Smooth muscle cell (in vitro differentiated cells): ENCODE measurements at regions not wholly inside any gene's neighbourhood (a gene's known extent, or its start where the extent isn't known, plus 50 kb on each side); places are given as distances from the start of the nearest gene placed in this dataset.
"Not testable (repeated sequence)": the region's sequence is repeated elsewhere in the genome, so short reads cannot be mapped to it uniquely, and the experiment has no call there.

Experiments
- DNase-seq: peaks from one replicate; lab custom pipeline; 2025; ENCODE audit not compliant: unreplicated experiment; lab: John Stamatoyannopoulos, UW
- H2AFZ ChIP-seq: fragments of 200-600 bp; sonication (generic); 2 replicates; pipeline ENCODE4 v1.6.0; 2016; ENCODE audit warnings: antibody characterized with exemption, low read depth, mild to moderate bottlenecking
- H3F3A ChIP-seq: fragments of 200-600 bp; sonication (generic); 2 replicates; pipeline ENCODE4 v1.6.0; 2017; ENCODE audit warnings: antibody characterized with exemption, low read depth
- H3K27ac ChIP-seq: fragments of 200-600 bp; sonication (generic); 2 replicates; pipeline ENCODE4 v1.5.1; 2016; ENCODE audit warnings: low read depth, mild to moderate bottlenecking
- H3K27me3 ChIP-seq: fragments of 200-600 bp; sonication (generic); 2 replicates; pipeline ENCODE4 v1.6.1; 2016; ENCODE audit warnings: low read depth, mild to moderate bottlenecking
- H3K36me3 ChIP-seq: fragments of 200-600 bp; sonication (generic); 2 replicates; pipeline ENCODE4 v1.5.1; 2016; ENCODE audit warnings: low read depth
- H3K4me1 ChIP-seq: fragments of 200-600 bp; sonication (generic); 2 replicates; pipeline ENCODE4 v1.5.1; 2016; ENCODE audit warnings: low read depth
- H3K4me2 ChIP-seq: fragments of 200-600 bp; sonication (generic); 2 replicates; pipeline ENCODE4 v1.6.0; 2016; ENCODE audit warnings: mild to moderate bottlenecking
- H3K4me3 ChIP-seq: fragments of 200-600 bp; sonication (generic); 2 replicates; pipeline ENCODE4 v1.5.1; 2016; ENCODE audit warnings: mild to moderate bottlenecking
- H3K79me2 ChIP-seq: fragments of 200-600 bp; sonication (generic); 2 replicates; pipeline ENCODE4 v1.6.0; 2016; ENCODE audit warnings: low read depth, mild to moderate bottlenecking
- H3K9ac ChIP-seq: fragments of 200-600 bp; sonication (generic); 2 replicates; pipeline ENCODE4 v1.6.0; 2016; ENCODE audit warnings: low read depth
- H3K9me3 ChIP-seq: fragments of 200-600 bp; sonication (generic); replicated peaks from 2 replicates; pipeline ENCODE4 v1.5.1; 2016; ENCODE audit warnings: low read depth
- H4K20me1 ChIP-seq: fragments of 200-600 bp; sonication (generic); 2 replicates; pipeline ENCODE4 v1.6.0; 2016; ENCODE audit warnings: low read depth
- CTCF ChIP-seq: fragments of 200-600 bp; sonication (generic); IDR thresholded peaks from 2 replicates; pipeline ENCODE4 v1.5.1; 2017; ENCODE audit warnings: borderline replicate concordance, mild to moderate bottlenecking, antibody characterized with exemption; ENCODE audit not compliant: insufficient read depth, poor library complexity, severe bottlenecking
- WGBS: methylation state at CpG from one replicate; pipeline ENCODE4 v1.1.7; 2016; ENCODE audit warnings: low lambda C conversion rate; 5-methylcytosine and 5-hydroxymethylcytosine counted together

GRCh38 chr2:207230261-207231105 is 64.7 kb upstream of the KLF7 start:
- no peak overlapping the region for H3K4me2 ChIP-seq
- H3K9ac ChIP-seq: no peak overlapping the region
- no peaks in the 10 kb centered on the region for H3K9me3 ChIP-seq
- DNase-seq: no peak
- H3K27me3 ChIP-seq: no peaks in the 10 kb centered on the region
- peaks cover 3% of the 10 kb centered on the region for H3F3A ChIP-seq
- H3K27ac ChIP-seq: no peak overlapping the region
- peak; percentile 35 for TF ChIP-seq CTCF
- H3K36me3 ChIP-seq: no peaks in the 10 kb centered on the region
- no peak overlapping the region for H3K4me3 ChIP-seq
- H2AFZ ChIP-seq: no peak overlapping the region
- no peaks in the 10 kb centered on the region for H3K79me2 ChIP-seq
- H4K20me1 ChIP-seq: no peaks in the 10 kb centered on the region
- peaks cover 38% of the 10 kb centered on the region for H3K4me1 ChIP-seq
- WGBS: 79% methylated on average over 6 of the region's 6 CpGs

- Histone ChIP-seq H3K4me3 (no peak overlapping the region), H3K9me3 (no peaks in the 10 kb centered on the region), H3K4me2 (peak overlapping the region; percentile 60), H3K79me2 (no peaks in the 10 kb centered on the region), H3K36me3 (no peaks in the 10 kb centered on the region), H3K4me1 (peaks cover 30% of the 10 kb centered on the region), H2AFZ (no peak overlapping the region), H3K27me3 (no peaks in the 10 kb centered on the region), H3F3A (peaks cover 2% of the 10 kb centered on the region), H3K27ac (peak overlapping the region; percentile 66), H4K20me1 (no peaks in the 10 kb centered on the region), H3K9ac (no peak overlapping the region)
- WGBS: 75% methylated on average over 5 of the region's 5 CpGs
- no peak for DNase-seq
- TF ChIP-seq CTCF: no peak
Measured at GRCh38 chr2:207231106-207231865, 65.5 kb upstream of the KLF7 start.

GRCh38 chr2:207231967-207232366 is 66.2 kb upstream of the KLF7 start:
- Histone ChIP-seq H3K79me2 (no peaks in the 10 kb centered on the region), H3K4me2 (peak overlapping the region; percentile 60), H3K36me3 (no peaks in the 10 kb centered on the region), H3K27ac (peak overlapping the region; percentile 66), H2AFZ (no peak overlapping the region), H4K20me1 (no peaks in the 10 kb centered on the region), H3K9ac (no peak overlapping the region), H3K4me3 (no peak overlapping the region), H3K9me3 (no peaks in the 10 kb centered on the region), H3K4me1 (peaks cover 23% of the 10 kb centered on the region), H3K27me3 (no peaks in the 10 kb centered on the region), H3F3A (no peaks in the 10 kb centered on the region)
- 63% methylated on average over 4 of the region's 4 CpGs for WGBS
- no peak for DNase-seq
- no peak for TF ChIP-seq CTCF

- H4K20me1 ChIP-seq, H3K27ac ChIP-seq, DNase-seq, H3K27me3 ChIP-seq, H2AFZ ChIP-seq, H3K4me3 ChIP-seq, H3F3A ChIP-seq, H3K9me3 ChIP-seq, H3K79me2 ChIP-seq, H3K36me3 ChIP-seq, H3K9ac ChIP-seq, H3K4me2 ChIP-seq: not testable (repeated sequence)
- peaks cover 13% of the 10 kb centered on the region for H3K4me1 ChIP-seq
Measured at GRCh38 chr2:207233141-207233540, 67.4 kb upstream of the KLF7 start.
